HAP-1 (cell line): ENCODE measurements at regions not wholly inside any gene's neighbourhood (a gene's known extent, or its start where the extent isn't known, plus 50 kb on each side); places are given as distances from the start of the nearest gene placed in this dataset.

Source experiments
- DNase-seq, 2 experiments: peaks; one replicate each; pipeline ENCODE4 v3.0.0-alpha.2; 2016 to 2020; ENCODE audit warnings: low spot score in 2 of 2
- H3K27me3 ChIP-seq: fragments of 250-450 bp; sonication (Bioruptor Pico); 2 replicates; pipeline ENCODE4 v1.5.1; 2020; ENCODE audit warnings: low read depth, mild to moderate bottlenecking, moderate library complexity
- H3K36me3 ChIP-seq: fragments of 250-450 bp; sonication (Bioruptor Pico); replicated peaks from 2 replicates; pipeline ENCODE4 v1.5.1; 2020; ENCODE audit warnings: mild to moderate bottlenecking
- H3K4me1 ChIP-seq: fragments of 250-450 bp; sonication (Bioruptor Pico); 2 replicates; pipeline ENCODE4 v1.5.1; 2020; ENCODE audit warnings: mild to moderate bottlenecking
- H3K4me3 ChIP-seq: fragments of 250-450 bp; sonication (Bioruptor Pico); 2 replicates; pipeline ENCODE4 v1.5.1; 2020; ENCODE audit warnings: mild to moderate bottlenecking, moderate library complexity
- H3K9me3 ChIP-seq: fragments of 250-450 bp; sonication (Bioruptor Pico); 2 replicates; pipeline ENCODE4 v1.5.1; 2020; ENCODE audit warnings: mild to moderate bottlenecking, moderate library complexity
- in situ Hi-C: fragments of 300-500 bp; cut with MboI; formaldehyde crosslinking; loops from 3 replicates; pipeline ENCODE4 v1.14.3; 2020; ENCODE audit warnings: low sequenced_read_pairs, inconsistent platforms, mixed read lengths

DNA sequence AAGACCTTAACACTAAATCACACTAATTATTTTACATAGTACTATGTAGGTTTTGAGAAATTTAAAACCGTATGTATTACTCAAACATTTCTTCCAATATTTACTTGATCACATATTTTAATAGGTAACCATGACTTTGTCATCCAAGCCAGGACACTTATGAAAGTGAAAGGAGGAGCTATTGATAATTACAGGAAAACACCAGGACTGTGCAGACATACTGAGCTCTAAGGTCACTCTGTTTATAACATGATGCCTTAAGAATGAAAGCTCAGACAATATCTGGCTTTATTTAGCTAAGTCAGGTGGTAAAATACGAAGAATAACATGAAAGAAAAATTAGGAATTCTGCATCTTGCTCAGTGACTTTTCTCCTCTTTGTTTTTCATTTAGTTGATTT lies 216.0 kb upstream of the NANOGP8 start:
- no peaks in the 10 kb centered on the region for H3K36me3 ChIP-seq
- no peaks in the 10 kb centered on the region for H3K27me3 ChIP-seq
- in situ Hi-C loops, result no loop called here
- H3K9me3 ChIP-seq, result no peaks in the 10 kb centered on the region
- DNase-seq, result no peak
- H3K4me3 ChIP-seq, result no peak overlapping the region
- H3K4me1 ChIP-seq, result peaks cover 6% of the 10 kb centered on the region

DNA sequence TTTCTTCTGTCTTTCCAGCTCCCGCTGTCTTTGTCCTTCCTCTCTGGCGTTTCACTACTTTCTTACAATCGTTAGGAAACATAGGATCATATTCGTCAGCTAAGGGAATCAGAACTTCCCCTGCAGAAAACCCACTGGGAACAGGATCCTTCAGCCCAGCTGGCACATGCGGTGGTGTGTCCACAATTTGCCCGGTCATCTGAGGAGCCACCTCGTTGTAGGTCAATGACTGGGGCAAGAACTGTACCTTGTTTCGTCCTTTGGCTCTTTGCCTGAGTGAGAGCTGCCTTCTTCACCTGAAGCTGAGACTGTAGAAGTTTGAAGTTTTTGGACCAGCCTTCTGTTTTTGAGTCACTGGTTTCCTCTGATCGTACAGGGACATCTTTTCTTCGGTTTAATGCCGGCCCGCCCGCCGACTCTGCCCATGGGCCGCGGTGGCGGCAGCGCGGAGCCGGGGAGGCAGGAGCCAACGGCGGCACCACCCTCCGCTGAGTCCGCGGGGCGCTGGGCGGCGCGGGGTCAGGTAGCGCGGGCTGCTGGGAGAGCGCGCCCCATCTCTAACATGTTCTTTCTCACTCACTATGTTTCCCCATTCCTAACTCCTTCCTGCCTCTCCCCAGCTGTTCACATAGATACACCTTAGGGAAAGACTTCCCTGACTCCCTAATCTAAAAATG lies 214.1 kb upstream of the NANOGP8 start:
- in situ Hi-C loops, result loop anchor here (10.0 kb wide), 1 partner anchor 146 kb away; no protein-coding TSS in a partner anchor

DNA sequence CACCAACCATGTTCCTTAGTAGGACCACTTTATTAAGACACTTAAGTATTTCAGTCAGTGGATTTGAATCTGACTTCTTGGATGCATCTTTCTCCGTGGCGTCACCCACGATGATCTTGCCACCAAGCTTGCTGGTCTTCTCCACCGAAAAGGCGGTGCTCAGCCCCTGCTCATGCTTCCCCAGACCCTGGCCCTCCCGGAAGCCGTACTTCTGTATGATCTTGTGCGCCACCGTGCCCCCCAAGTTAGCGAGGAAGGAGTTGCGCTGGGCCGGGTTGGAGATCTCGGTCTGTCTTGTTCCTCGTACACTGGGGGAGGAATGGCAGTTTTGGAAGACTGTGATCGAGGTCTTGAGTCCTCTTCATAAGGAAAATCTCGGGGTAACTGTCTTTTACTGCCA lies 213.4 kb upstream of the NANOGP8 start:
- no peak overlapping the region for H3K4me3 ChIP-seq
- DNase-seq, result no peak
- H3K27me3 ChIP-seq, result no peaks in the 10 kb centered on the region
- in situ Hi-C loops, result loop anchor here (10.0 kb wide), 1 partner anchor 146 kb away; no protein-coding TSS in a partner anchor
- no peaks in the 10 kb centered on the region for H3K36me3 ChIP-seq
- no peaks in the 10 kb centered on the region for H3K9me3 ChIP-seq
- no peaks in the 10 kb centered on the region for H3K4me1 ChIP-seq

More for the DNA sequence above, 214.1 kb upstream of the NANOGP8 start:
- no peaks in the 10 kb centered on the region for H3K36me3 ChIP-seq
- no peak for DNase-seq
- H3K9me3 ChIP-seq, result no peaks in the 10 kb centered on the region
- no peaks in the 10 kb centered on the region for H3K27me3 ChIP-seq
- no peak overlapping the region for H3K4me3 ChIP-seq
- no peaks in the 10 kb centered on the region for H3K4me1 ChIP-seq

DNA sequence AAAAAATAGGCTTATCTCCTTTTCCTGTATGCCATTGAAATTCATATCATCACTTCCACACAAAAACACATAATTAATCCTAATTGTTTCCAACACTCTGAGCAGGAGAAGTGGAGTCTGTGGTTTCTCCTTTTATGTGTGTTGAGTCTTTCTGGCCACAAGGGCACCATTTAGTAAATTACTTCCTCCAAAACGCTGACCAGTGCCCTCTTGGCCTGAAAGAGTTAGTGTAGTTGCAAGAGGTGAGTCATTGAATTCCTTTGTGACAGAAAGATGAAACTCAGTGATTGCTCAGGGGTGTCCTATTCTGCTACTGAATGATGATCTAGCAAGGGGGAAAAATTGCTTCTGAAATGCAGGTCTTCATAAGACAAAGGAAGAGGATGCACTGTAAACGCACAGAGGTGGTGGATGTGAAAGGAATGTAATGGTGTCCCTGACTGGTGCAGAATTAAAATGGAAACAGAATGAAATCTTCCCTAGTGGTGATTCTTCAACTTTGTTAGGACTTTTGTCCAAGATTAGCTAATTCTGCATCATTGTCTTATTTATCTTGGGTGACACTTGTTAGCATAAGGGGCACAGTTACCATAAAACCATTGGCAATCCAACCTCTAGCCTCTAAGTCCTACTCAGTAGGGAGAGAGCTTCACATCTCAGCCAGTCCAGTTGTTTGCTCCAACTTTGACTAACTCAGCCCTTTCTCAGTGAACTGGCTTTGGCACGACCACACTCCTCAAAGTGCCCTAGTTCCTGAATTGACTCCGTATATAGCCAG lies 208.4 kb upstream of the NANOGP8 start:
- H3K4me1 ChIP-seq, result peaks cover 1% of the 10 kb centered on the region; the same call in 1 of the 2 replicates
- no peaks in the 10 kb centered on the region for H3K27me3 ChIP-seq
- DNase-seq, result peak in 1 of 2 experiments; percentile 7
- no peaks in the 10 kb centered on the region for H3K9me3 ChIP-seq
- in situ Hi-C loops, result loop anchor here (10.0 kb wide), 1 partner anchor 151 kb away; no protein-coding TSS in a partner anchor
- H3K36me3 ChIP-seq, result no peaks in the 10 kb centered on the region
- no peak overlapping the region for H3K4me3 ChIP-seq

DNA sequence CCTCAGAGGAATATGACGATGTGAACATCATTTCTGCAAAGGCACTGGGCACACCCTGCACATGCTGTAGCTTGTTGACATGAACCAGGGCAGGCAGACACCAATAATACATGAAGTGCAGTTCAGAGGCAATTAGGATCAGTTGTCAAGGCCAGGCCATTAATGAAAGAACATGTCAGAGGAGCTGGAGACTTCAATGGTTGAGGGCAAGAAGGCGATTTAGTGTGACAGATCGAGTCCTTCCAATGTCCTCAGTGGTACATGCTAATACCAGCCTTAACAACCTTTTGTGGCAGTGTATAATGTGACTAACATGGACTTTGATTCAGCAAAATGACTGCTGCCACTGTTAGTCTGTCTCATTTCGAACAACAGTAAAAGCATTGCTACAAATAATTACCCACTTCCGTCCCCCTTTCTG lies 205.2 kb upstream of the NANOGP8 start:
- Histone ChIP-seq H3K4me3 (no peak overlapping the region), H3K4me1 (peaks cover 10% of the 10 kb centered on the region), H3K27me3 (no peaks in the 10 kb centered on the region), H3K9me3 (no peaks in the 10 kb centered on the region), H3K36me3 (no peaks in the 10 kb centered on the region)
- DNase-seq, result no peak
- in situ Hi-C loops, result loop anchor here (10.0 kb wide), 1 partner anchor 154 kb away; no protein-coding TSS in a partner anchor

DNA sequence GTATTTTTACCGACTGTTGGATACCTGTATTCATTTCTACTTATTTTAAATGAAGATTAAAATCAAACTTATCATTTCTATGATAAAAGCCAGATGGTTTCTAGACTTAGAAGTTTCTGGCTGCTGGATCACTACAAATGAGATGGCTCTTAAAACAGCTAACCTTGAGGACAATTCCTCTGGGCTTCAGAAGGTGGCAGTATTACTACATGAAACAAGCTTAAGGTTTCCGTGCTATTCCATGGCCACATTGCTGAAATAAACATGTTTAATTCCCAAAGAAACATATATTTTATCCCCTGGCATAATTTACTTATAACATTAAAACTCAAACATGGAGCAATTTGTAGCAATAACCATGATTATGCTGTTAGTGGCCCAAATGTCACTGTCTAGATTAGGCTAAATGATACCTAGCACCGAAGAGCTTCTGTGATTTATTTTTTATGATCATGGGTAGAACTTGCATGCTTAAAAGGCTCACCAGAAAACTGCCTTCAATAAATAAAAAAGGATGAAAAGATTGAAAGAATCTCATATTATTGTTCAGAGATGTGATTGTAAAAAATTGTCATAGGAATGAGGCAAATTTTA lies 204.0 kb upstream of the NANOGP8 start:
- Histone ChIP-seq H3K27me3 (no peaks in the 10 kb centered on the region), H3K4me3 (no peak overlapping the region), H3K9me3 (no peaks in the 10 kb centered on the region), H3K36me3 (no peaks in the 10 kb centered on the region), H3K4me1 (peaks cover 10% of the 10 kb centered on the region)
- DNase-seq, result peak; percentile 22 to 75
- in situ Hi-C loops, result no loop called here

DNA sequence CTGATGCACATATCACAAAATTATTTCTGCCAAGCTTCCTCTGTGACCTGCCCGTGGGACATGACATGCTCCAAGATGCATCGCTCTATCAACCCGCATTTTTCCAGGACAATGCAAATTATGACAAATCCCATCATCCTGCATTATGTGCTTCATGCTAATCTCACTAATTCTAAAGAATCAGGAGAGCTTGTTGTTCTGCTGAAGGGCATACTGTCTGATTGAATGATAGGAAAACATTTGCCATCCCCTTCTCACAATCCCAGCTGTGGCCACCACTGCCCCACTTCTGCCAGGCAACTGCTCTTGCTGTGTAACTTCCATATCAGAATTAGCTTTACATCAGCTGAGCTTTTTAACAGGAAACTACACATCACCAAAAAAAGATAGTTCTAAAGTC lies 203.5 kb upstream of the NANOGP8 start:
- in situ Hi-C loops, result no loop called here
- no peaks in the 10 kb centered on the region for H3K27me3 ChIP-seq
- H3K4me1 ChIP-seq, result peaks cover 10% of the 10 kb centered on the region
- no peaks in the 10 kb centered on the region for H3K36me3 ChIP-seq
- no peak for DNase-seq
- no peak overlapping the region for H3K4me3 ChIP-seq
- no peaks in the 10 kb centered on the region for H3K9me3 ChIP-seq

DNA sequence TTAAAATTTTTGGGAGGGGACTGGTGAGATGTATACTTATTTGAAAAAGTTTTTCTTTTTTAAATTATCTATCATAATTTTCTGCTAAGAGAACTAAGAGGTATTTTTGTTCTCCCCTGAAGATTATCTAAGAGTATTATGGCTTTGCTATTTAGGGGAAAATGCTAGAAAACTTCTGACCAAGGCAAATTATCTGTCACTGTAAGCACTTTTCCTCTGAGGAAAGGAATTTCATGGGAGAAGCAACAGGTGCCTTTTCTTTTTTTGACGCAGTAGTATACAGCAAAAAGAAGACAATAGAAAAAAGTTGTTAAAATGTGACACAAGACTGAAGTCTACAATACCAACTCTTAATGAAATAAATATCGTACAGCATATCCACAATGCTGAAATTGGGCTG lies 201.6 kb upstream of the NANOGP8 start:
- Histone ChIP-seq H3K36me3 (no peaks in the 10 kb centered on the region), H3K4me3 (no peak overlapping the region), H3K27me3 (no peaks in the 10 kb centered on the region), H3K4me1 (peaks cover 10% of the 10 kb centered on the region), H3K9me3 (no peaks in the 10 kb centered on the region)
- in situ Hi-C loops, result no loop called here
- DNase-seq, result no peak

DNA sequence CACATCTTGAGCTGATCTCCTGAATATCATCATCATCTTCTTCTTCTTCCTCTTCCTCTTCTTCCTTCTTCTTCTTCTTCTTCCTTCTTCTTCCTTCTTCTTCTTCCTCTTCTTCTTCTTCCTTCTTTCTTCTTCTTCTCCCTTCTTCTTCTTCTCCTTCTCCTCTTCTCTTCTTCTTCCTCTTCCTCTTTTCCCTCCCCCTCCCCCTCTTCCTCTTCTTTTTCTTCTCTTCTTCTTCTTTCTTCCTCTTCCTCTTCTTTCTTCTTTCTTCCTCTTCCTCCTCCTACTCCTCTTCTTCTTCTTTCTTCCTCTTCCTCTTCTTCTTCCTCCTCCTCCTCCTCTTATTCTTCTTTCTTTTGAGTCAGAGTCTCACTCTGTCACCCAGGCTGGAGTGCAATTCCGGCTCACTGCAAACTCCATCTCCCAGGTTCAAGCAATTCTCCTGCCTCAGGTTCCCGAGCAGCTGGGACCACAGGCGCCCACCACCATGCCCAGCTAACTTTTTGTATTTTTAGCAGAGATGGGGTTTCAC lies 197.9 kb upstream of the NANOGP8 start:
- H3K36me3 ChIP-seq, result no peaks in the 10 kb centered on the region
- no peaks in the 10 kb centered on the region for H3K27me3 ChIP-seq
- in situ Hi-C loops, result no loop called here
- H3K4me3 ChIP-seq, result no peak overlapping the region
- no peak for DNase-seq
- H3K9me3 ChIP-seq, result no peaks in the 10 kb centered on the region; the same call in 1 of the 2 replicates
- peaks cover 8% of the 10 kb centered on the region for H3K4me1 ChIP-seq

DNA sequence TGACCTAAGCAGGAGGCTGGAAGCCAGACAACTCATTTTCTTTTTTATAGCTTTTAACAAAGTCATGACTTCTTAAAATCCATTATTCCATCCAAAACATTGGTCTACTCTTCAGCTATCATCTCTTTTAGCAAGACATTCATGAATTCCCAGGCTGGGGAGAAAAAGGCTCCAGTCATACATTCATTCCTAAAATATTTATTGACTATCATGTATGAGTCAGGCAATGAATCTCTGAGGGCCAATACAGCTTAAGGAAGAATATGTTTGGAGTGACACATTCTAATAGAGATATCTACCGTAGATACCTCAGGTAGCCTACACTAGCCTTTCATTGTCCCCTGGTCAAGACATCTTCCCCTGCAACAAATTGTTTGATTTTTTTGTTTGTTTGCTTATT lies 196.4 kb upstream of the NANOGP8 start:
- Histone ChIP-seq H3K27me3 (no peaks in the 10 kb centered on the region), H3K9me3 (no peaks in the 10 kb centered on the region; the same call in none of the 2 replicates), H3K4me1 (no peaks in the 10 kb centered on the region), H3K4me3 (no peak overlapping the region), H3K36me3 (no peaks in the 10 kb centered on the region)
- in situ Hi-C loops, result no loop called here
- no peak for DNase-seq

DNA sequence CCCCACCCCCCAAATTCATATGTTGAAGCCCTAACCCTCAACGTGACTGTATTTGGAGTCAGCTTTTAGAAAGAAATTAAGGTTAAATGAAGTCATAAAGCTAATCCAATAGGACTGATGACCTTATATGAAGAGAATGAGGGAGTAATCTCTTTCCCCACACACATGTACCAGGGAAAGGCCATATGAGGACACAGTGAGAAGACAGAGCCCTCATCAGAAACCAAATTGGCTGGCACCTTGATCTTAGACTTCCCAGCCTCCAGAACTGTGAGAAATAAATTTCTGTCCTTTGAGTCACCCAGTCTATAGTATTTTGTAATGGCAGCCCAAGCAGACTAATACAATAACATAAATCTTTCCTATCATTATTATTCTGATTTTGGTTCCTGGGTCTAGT lies 194.7 kb upstream of the NANOGP8 start:
- H3K9me3 ChIP-seq, result no peaks in the 10 kb centered on the region; the same call in none of the 2 replicates
- no peaks in the 10 kb centered on the region for H3K36me3 ChIP-seq
- H3K4me1 ChIP-seq, result no peaks in the 10 kb centered on the region
- DNase-seq, result no peak
- no peak overlapping the region for H3K4me3 ChIP-seq
- in situ Hi-C loops, result no loop called here
- no peaks in the 10 kb centered on the region for H3K27me3 ChIP-seq

DNA sequence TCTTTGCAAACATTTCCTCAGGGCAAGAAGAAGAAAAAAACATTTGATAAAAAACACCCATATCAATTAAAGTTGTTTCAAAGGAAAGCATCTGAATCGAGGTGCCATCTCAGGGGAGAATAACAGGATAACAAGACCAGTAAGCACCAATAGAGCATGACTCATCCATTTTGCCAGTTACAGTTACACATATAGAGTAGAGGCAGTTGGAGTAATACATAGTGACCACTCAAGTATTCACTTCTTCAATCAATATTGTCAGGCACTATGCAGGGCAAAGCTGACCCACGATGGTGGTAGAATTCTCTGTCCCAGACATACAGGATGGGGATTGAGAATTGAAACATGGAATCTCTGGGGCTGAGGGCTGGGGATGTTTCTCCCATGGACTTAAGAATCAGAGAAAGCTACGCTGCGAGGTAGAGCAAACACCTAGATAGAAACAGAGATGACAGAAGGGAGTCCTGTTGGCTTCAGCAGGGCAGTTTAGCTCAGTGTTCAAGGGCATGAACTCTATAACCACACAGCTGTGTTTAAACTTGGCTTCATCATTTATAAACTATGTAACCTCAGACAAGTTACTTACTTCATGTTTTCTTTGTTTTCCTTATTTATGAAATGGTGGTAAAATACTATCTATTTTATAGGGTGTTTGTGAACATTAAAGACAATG lies 186.4 kb upstream of the NANOGP8 start:
- in situ Hi-C loops, result no loop called here
- Histone ChIP-seq H3K9me3 (no peaks in the 10 kb centered on the region), H3K27me3 (no peaks in the 10 kb centered on the region), H3K4me1 (no peaks in the 10 kb centered on the region), H3K36me3 (no peaks in the 10 kb centered on the region), H3K4me3 (no peak overlapping the region)
- DNase-seq, result no peak

DNA sequence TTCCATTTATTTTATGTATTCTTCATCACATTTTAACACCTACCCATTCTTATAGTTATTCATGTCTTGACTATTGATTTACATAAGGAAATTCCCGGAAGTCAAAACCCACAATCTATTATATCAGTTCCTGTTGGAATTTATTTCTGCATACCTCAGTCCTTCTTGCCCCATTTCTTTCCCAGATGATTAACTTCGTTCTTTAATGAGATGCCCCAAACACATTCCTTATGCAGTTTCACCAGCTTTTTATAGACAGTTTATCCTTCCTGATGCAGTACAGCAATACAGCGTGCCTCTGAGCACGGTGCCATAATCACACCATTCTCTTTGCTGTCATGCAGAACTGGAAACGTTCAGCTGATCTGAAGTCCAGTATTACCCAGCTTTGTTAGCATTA lies 175.8 kb upstream of the NANOGP8 start:
- Histone ChIP-seq H3K4me1 (no peaks in the 10 kb centered on the region), H3K4me3 (no peak overlapping the region), H3K27me3 (no peaks in the 10 kb centered on the region), H3K9me3 (no peaks in the 10 kb centered on the region), H3K36me3 (no peaks in the 10 kb centered on the region)
- in situ Hi-C loops, result no loop called here
- DNase-seq, result no peak
